ENCODE measurements at regions not wholly inside any gene's neighbourhood (a gene's known extent, or its start where the extent isn't known, plus 50 kb on each side); places are given as distances from the start of the nearest gene placed in this dataset.
"Not testable (repeated sequence)": the region's sequence is repeated elsewhere in the genome, so short reads cannot be mapped to it uniquely, and the experiment has no call there.

GRCh38 chr1:219704331-219704730 lies 91.4 kb upstream of the ZC3H11B start:
- not testable (repeated sequence) for H3K4me3 ChIP-seq (replicated peaks in 1 of 4; ENCODE audit: control extremely low read depth in 1 of 4, insufficient read depth in 1 of 4, low read depth in 3 of 4, low read length in 4 of 4); H4K20me1 ChIP-seq (ENCODE audit: control insufficient read depth, extremely low read depth, insufficient read depth, low read length); H3K4me2 ChIP-seq (ENCODE audit: extremely low read depth, insufficient read depth, low read length); H3K9ac ChIP-seq (ENCODE audit: insufficient read depth, low read length); H3K79me2 ChIP-seq (ENCODE audit: control insufficient read depth, insufficient read depth, low read length); H3K9me3 ChIP-seq (ENCODE audit: control insufficient read depth, insufficient read depth, low read depth, low read length); H3K36me3 ChIP-seq (ENCODE audit: control insufficient read depth, insufficient read depth, low read length); H2AFZ ChIP-seq (ENCODE audit: low read length); H3K27me3 ChIP-seq (ENCODE audit: control insufficient read depth, insufficient read depth, low read length); H3K4me1 ChIP-seq (ENCODE audit: control insufficient read depth, extremely low read depth, insufficient read depth, low read length); H3K27ac ChIP-seq (ENCODE audit: insufficient read depth, low read length)
- DNase-seq (ENCODE audit: low read depth in 2 of 2) = peak in 1 of 2 donors; percentile 68

GRCh38 chr1:219703368-219703639 lies 90.4 kb upstream of the ZC3H11B start:
- H3K9ac ChIP-seq (ENCODE audit: insufficient read depth, low read length) = no peak overlapping the region
- H2AFZ ChIP-seq (ENCODE audit: low read length) = no peak overlapping the region
- no peak overlapping the region for H3K4me2 ChIP-seq (ENCODE audit: extremely low read depth, insufficient read depth, low read length)
- no peaks in the 10 kb centered on the region for H3K27me3 ChIP-seq (ENCODE audit: control insufficient read depth, insufficient read depth, low read length)
- H3K79me2 ChIP-seq (ENCODE audit: control insufficient read depth, insufficient read depth, low read length) = no peaks in the 10 kb centered on the region
- H3K27ac ChIP-seq (ENCODE audit: insufficient read depth, low read length) = no peak overlapping the region
- DNase-seq (ENCODE audit: low read depth in 2 of 2) = no peak
- no peaks in the 10 kb centered on the region for H3K4me1 ChIP-seq (ENCODE audit: control insufficient read depth, extremely low read depth, insufficient read depth, low read length)
- H3K36me3 ChIP-seq (ENCODE audit: control insufficient read depth, insufficient read depth, low read length) = no peaks in the 10 kb centered on the region
- no peaks in the 10 kb centered on the region for H3K9me3 ChIP-seq (ENCODE audit: control insufficient read depth, insufficient read depth, low read depth, low read length)
- no peaks in the 10 kb centered on the region for H4K20me1 ChIP-seq (ENCODE audit: control insufficient read depth, extremely low read depth, insufficient read depth, low read length)
- no peak overlapping the region for H3K4me3 ChIP-seq (replicated peaks in 1 of 4; ENCODE audit: control extremely low read depth in 1 of 4, insufficient read depth in 1 of 4, low read depth in 3 of 4, low read length in 4 of 4)
- TF ChIP-seq EZH2 (IDR thresholded peaks at IDR 0.05; ENCODE audit: low read length, missing control alignments) (no peak), CTCF (conservative IDR thresholded peaks at IDR 0.05 in 1 of 2, IDR thresholded peaks at IDR 0.05 in 1 of 2; ENCODE audit: low read depth in 1 of 2, low read length in 2 of 2) (no peak)

GRCh38 chr1:219701476-219701875 lies 88.6 kb upstream of the ZC3H11B start:
- H3K4me2 ChIP-seq (ENCODE audit: extremely low read depth, insufficient read depth, low read length) = no peak overlapping the region
- no peak overlapping the region for H2AFZ ChIP-seq (ENCODE audit: low read length)
- H3K79me2 ChIP-seq (ENCODE audit: control insufficient read depth, insufficient read depth, low read length) = no peaks in the 10 kb centered on the region
- no peaks in the 10 kb centered on the region for H3K9me3 ChIP-seq (ENCODE audit: control insufficient read depth, insufficient read depth, low read depth, low read length)
- no peaks in the 10 kb centered on the region for H4K20me1 ChIP-seq (ENCODE audit: control insufficient read depth, extremely low read depth, insufficient read depth, low read length)
- DNase-seq (ENCODE audit: low read depth in 2 of 2) = peak in 1 of 2 donors; percentile 77
- TF ChIP-seq EZH2 (IDR thresholded peaks at IDR 0.05; ENCODE audit: low read length, missing control alignments) (no peak), CTCF (conservative IDR thresholded peaks at IDR 0.05 in 1 of 2, IDR thresholded peaks at IDR 0.05 in 1 of 2; ENCODE audit: low read depth in 1 of 2, low read length in 2 of 2) (no peak)
- H3K4me1 ChIP-seq (ENCODE audit: control insufficient read depth, extremely low read depth, insufficient read depth, low read length) = no peaks in the 10 kb centered on the region
- no peaks in the 10 kb centered on the region for H3K36me3 ChIP-seq (ENCODE audit: control insufficient read depth, insufficient read depth, low read length)
- no peak overlapping the region for H3K27ac ChIP-seq (ENCODE audit: insufficient read depth, low read length)
- H3K4me3 ChIP-seq (replicated peaks in 1 of 4; ENCODE audit: control extremely low read depth in 1 of 4, insufficient read depth in 1 of 4, low read depth in 3 of 4, low read length in 4 of 4) = no peak overlapping the region
- H3K9ac ChIP-seq (ENCODE audit: insufficient read depth, low read length) = no peak overlapping the region
- H3K27me3 ChIP-seq (ENCODE audit: control insufficient read depth, insufficient read depth, low read length) = no peaks in the 10 kb centered on the region

GRCh38 chr1:219699870-219700269 lies 87.0 kb upstream of the ZC3H11B start:
- no peak overlapping the region for H3K9ac ChIP-seq (ENCODE audit: insufficient read depth, low read length)
- H4K20me1 ChIP-seq (ENCODE audit: control insufficient read depth, extremely low read depth, insufficient read depth, low read length) = no peaks in the 10 kb centered on the region
- H3K9me3 ChIP-seq (ENCODE audit: control insufficient read depth, insufficient read depth, low read depth, low read length) = no peaks in the 10 kb centered on the region
- no peak overlapping the region for H2AFZ ChIP-seq (ENCODE audit: low read length)
- no peaks in the 10 kb centered on the region for H3K36me3 ChIP-seq (ENCODE audit: control insufficient read depth, insufficient read depth, low read length)
- H3K27ac ChIP-seq (ENCODE audit: insufficient read depth, low read length) = no peak overlapping the region
- no peaks in the 10 kb centered on the region for H3K27me3 ChIP-seq (ENCODE audit: control insufficient read depth, insufficient read depth, low read length)
- DNase-seq (ENCODE audit: low read depth in 2 of 2) = peak; percentile 50 to 97
- no peak overlapping the region for H3K4me3 ChIP-seq (replicated peaks in 1 of 4; ENCODE audit: control extremely low read depth in 1 of 4, insufficient read depth in 1 of 4, low read depth in 3 of 4, low read length in 4 of 4)
- no peaks in the 10 kb centered on the region for H3K4me1 ChIP-seq (ENCODE audit: control insufficient read depth, extremely low read depth, insufficient read depth, low read length)
- no peaks in the 10 kb centered on the region for H3K79me2 ChIP-seq (ENCODE audit: control insufficient read depth, insufficient read depth, low read length)
- no peak for TF ChIP-seq EZH2 (IDR thresholded peaks at IDR 0.05; ENCODE audit: low read length, missing control alignments)
- TF ChIP-seq CTCF (conservative IDR thresholded peaks at IDR 0.05 in 1 of 2, IDR thresholded peaks at IDR 0.05 in 1 of 2; ENCODE audit: low read depth in 1 of 2, low read length in 2 of 2) = no peak
- H3K4me2 ChIP-seq (ENCODE audit: extremely low read depth, insufficient read depth, low read length) = no peak overlapping the region
